SH-SY5Y (cell line): ENCODE measurements at regions not wholly inside any gene's neighbourhood (a gene's known extent, or its start where the extent isn't known, plus 50 kb on each side); places are given as distances from the start of the nearest gene placed in this dataset.

Experiments used
- GATA2 ChIP-seq: IDR thresholded peaks from 2 replicates; pipeline ENCODE4 v1.6.1; 2011; ENCODE audit warnings: mild to moderate bottlenecking, low read depth, low read length
- GATA3 ChIP-seq: IDR thresholded peaks from 2 replicates; pipeline ENCODE4 v1.6.1; 2011; ENCODE audit warnings: low read depth, mild to moderate bottlenecking, low read length, moderate library complexity

GRCh38 chr15:35748105-35748504 lies 202.1 kb upstream of the DPH6 start:
- no peak for TF ChIP-seq GATA3
- no peak for TF ChIP-seq GATA2
